Lower lobe of right lung (tissue), 2 donors: ENCODE measurements at regions not wholly inside any gene's neighbourhood (a gene's known extent, or its start where the extent isn't known, plus 50 kb on each side); places are given as distances from the start of the nearest gene placed in this dataset.

ENCODE experiments used
- ATAC-seq, 2 donors: fragments of 200-7000 bp; cut with Tn5 transposase; one replicate each; pipeline ENCODE4 v1.9.1; 2020 to 2022; ENCODE audit warnings: mild to moderate bottlenecking in 2 of 2, moderate library complexity in 2 of 2
- DNase-seq: peaks from one replicate; pipeline ENCODE4 v3.0.0-alpha.2; 2020
- H3K27ac ChIP-seq: fragments of 200-600 bp; one replicate; pipeline ENCODE4 v1.8.0; 2022
- H3K27me3 ChIP-seq: fragments of 200-600 bp; one replicate; pipeline ENCODE4 v1.8.0; 2022; ENCODE audit warnings: low read depth
- H3K36me3 ChIP-seq: fragments of 200-600 bp; one replicate; pipeline ENCODE4 v1.8.0; 2022; ENCODE audit warnings: mild to moderate bottlenecking
- H3K4me1 ChIP-seq: fragments of 200-600 bp; one replicate; pipeline ENCODE4 v1.8.0; 2022
- H3K4me3 ChIP-seq: fragments of 200-600 bp; one replicate; pipeline ENCODE4 v1.8.0; 2022; ENCODE audit warnings: mild to moderate bottlenecking
- H3K9me3 ChIP-seq: fragments of 200-600 bp; one replicate; pipeline ENCODE4 v1.8.0; 2022
- intact Hi-C: fragments of 100-400 bp; cut with DNase I; formaldehyde crosslinking; loops from one replicate; pipeline ENCODE4 v1.11.0; 2022
- TF ChIP-seq, protein P1 (sequence below): fragments of 200-600 bp; IDR thresholded peaks from one replicate; pipeline ENCODE4 v1.8.0; 2022; ENCODE audit warnings: antibody characterized with exemption, mild to moderate bottlenecking
- donor health status: DM: no; HTN: yes; CAD: no; lungs with severe emphysema.

DNA sequence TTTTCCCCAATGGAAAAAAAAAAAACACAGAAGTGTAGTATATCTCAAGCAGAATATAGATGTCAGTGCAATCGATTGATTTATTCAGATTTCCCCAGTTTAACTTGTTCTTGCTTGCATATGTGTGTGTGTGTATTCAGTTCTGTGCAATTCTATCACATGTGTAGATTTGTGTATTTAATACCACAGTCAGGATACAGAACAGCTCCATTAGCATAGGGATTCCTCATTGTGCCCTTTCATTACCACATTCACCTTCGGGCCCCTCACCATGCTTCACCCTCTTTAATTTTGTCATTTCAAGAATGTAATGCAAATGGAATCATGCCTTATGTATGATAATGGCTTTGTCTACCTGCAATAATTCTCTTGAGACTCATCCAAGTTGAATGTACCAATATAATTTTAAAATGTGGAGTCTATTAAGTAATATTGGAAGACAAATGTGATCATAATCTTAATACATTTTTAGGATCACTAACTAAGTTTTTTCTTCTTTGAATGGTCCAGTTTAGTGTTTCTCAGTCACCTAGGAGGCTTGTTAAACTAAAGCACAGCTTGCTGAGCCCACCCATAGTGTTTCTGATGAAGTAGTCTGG lies 187.9 kb downstream of the TENT5A start:
- no peaks in the 10 kb centered on the region for H3K27me3 ChIP-seq
- TF ChIP-seq, protein P1, sequence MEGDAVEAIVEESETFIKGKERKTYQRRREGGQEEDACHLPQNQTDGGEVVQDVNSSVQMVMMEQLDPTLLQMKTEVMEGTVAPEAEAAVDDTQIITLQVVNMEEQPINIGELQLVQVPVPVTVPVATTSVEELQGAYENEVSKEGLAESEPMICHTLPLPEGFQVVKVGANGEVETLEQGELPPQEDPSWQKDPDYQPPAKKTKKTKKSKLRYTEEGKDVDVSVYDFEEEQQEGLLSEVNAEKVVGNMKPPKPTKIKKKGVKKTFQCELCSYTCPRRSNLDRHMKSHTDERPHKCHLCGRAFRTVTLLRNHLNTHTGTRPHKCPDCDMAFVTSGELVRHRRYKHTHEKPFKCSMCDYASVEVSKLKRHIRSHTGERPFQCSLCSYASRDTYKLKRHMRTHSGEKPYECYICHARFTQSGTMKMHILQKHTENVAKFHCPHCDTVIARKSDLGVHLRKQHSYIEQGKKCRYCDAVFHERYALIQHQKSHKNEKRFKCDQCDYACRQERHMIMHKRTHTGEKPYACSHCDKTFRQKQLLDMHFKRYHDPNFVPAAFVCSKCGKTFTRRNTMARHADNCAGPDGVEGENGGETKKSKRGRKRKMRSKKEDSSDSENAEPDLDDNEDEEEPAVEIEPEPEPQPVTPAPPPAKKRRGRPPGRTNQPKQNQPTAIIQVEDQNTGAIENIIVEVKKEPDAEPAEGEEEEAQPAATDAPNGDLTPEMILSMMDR, result no peak
- DNase-seq (no peak), ATAC-seq (no peak)
- intact Hi-C loops, result no loop called here
- no peak overlapping the region for H3K4me3 ChIP-seq
- H3K9me3 ChIP-seq, result no peaks in the 10 kb centered on the region
- no peak overlapping the region for H3K27ac ChIP-seq
- peaks cover 7% of the 10 kb centered on the region for H3K4me1 ChIP-seq
- no peaks in the 10 kb centered on the region for H3K36me3 ChIP-seq

DNA sequence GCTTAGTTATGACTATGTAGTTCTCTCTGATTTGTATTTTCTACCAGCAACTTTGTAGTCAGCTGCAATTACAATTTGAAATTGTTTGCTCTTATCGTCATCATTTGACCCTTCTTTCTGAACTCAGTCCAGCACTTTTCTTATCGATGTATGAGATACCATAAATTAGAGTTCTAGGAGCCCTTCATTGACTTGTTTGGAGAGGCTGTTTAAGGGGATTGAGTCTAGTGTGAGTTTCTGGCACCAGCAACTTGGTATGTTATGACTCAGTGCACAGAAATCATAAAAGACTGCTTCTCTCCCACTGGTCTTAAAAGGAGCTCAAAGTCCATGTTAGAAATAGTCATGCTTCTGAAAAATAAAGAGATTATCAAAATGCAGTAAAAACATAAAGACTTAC lies 190.3 kb downstream of the TENT5A start:
- Histone ChIP-seq H3K4me1 (peaks cover 7% of the 10 kb centered on the region), H3K9me3 (no peaks in the 10 kb centered on the region), H3K4me3 (no peak overlapping the region), H3K27ac (no peak overlapping the region), H3K36me3 (no peaks in the 10 kb centered on the region), H3K27me3 (no peaks in the 10 kb centered on the region)
- DNase-seq, result no peak
- peak in 1 of 2 donors; percentile 81 for ATAC-seq
- intact Hi-C loops, result no loop called here
- TF ChIP-seq, protein P1, result no peak

DNA sequence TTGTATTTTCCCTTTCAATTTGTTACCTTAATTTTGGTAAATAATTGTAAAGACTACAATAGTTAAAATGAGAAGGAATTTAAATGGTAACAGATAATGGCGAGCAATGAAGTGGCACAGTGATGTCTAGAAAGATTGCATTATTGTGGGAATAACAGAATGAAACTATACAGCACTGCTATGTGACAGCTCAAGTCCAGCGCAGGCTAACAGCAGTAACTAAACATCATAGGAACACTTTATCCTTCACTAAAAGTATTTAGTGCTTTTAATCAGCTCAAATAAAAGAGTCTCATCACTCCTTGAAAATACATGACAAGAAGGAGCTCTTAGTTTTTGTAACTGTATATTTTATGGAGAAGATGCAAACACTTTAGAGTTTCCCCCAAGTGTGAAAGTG lies 190.8 kb downstream of the TENT5A start:
- no peak for DNase-seq
- Histone ChIP-seq H3K9me3 (no peaks in the 10 kb centered on the region), H3K36me3 (no peaks in the 10 kb centered on the region), H3K4me3 (no peak overlapping the region), H3K27ac (no peak overlapping the region), H3K4me1 (peaks cover 7% of the 10 kb centered on the region), H3K27me3 (no peaks in the 10 kb centered on the region)
- TF ChIP-seq, protein P1, result no peak
- intact Hi-C loops, result no loop called here
- no peak for ATAC-seq

DNA sequence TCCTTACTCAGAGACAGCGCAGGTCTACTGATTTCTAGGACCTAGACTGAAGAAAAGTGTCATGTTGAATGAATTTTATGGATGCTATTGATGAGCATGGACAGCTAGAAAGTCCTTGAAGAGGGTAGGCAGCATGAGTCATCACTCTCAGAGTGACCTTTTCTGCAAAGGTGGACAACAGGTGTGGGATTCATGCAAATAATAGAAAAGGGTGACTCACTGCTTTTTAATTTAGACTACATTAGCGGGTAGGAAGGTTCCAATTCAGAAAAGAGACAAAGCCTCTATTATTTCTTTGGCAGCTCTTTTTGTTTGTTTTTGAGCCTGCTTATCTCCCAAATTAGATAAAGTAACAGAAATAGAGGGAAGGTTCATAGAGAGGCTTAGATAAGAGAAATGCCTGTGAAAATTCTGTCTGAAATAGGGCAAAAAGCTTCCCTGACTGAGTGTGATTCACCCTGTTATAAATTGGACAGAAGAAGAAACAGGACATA lies 191.4 kb downstream of the TENT5A start:
- Histone ChIP-seq H3K27ac (no peak overlapping the region), H3K4me3 (no peak overlapping the region), H3K4me1 (peaks cover 7% of the 10 kb centered on the region), H3K27me3 (no peaks in the 10 kb centered on the region), H3K36me3 (no peaks in the 10 kb centered on the region), H3K9me3 (no peaks in the 10 kb centered on the region)
- intact Hi-C loops, result no loop called here
- DNase-seq, result no peak
- TF ChIP-seq, protein P1, result no peak
- peak in 1 of 2 donors; percentile 44 for ATAC-seq

DNA sequence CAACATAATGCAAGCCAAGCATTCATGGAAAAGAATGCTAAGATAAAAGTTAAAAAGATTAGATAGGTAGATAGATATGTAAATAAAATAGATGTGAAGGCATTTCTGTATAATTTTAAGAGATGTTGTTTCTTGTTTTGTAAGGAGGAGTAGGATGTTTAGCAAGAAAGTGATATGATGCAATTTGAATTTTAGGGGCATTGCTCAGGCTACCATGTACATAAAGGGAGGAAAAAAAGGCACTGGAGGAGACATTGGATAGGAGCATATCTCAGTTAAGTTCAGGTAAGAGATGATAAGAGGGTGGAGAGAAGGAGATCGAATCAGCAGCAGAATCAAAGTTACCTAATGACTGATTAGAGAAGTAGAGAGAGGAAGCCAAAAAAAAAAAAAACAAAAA lies 194.7 kb downstream of the TENT5A start:
- DNase-seq (no peak), ATAC-seq (no peak)
- Histone ChIP-seq H3K27ac (no peak overlapping the region), H3K36me3 (no peaks in the 10 kb centered on the region), H3K9me3 (no peaks in the 10 kb centered on the region), H3K4me3 (no peak overlapping the region), H3K27me3 (no peaks in the 10 kb centered on the region), H3K4me1 (peaks cover 7% of the 10 kb centered on the region)
- TF ChIP-seq, protein P1, result no peak
- intact Hi-C loops, result no loop called here
